Tibial nerve (tissue), 4 donors: ENCODE measurements at regions not wholly inside any gene's neighbourhood (a gene's known extent, or its start where the extent isn't known, plus 50 kb on each side); places are given as distances from the start of the nearest gene placed in this dataset.

Source experiments
- DNase-seq, 2 donors: peaks; one replicate each; pipeline ENCODE4 v3.0.0-alpha.2; 2019; ENCODE audit warnings: low spot score in 2 of 2
- H3K27ac ChIP-seq, 4 donors: fragments of 200-600 bp; sonication (generic) in 3 of 4; one replicate each; pipeline ENCODE4 v1.5.1; 2017 to 2019; ENCODE audit warnings: mild to moderate bottlenecking in 1 of 4
- H3K27me3 ChIP-seq, 2 donors: fragments of 200-600 bp; sonication (generic) in 1 of 2; one replicate each; pipeline versions ENCODE4 v1.5.1 to v1.6.0; 2017 to 2019
- H3K36me3 ChIP-seq, 3 donors: fragments of 200-600 bp; sonication (generic); one replicate each; pipeline ENCODE4 v1.5.1; 2018 to 2019
- H3K4me1 ChIP-seq, 4 donors: fragments of 200-600 bp; sonication (generic) in 3 of 4; one replicate each; pipeline ENCODE4 v1.5.1; 2017 to 2019
- H3K4me3 ChIP-seq, 4 donors: fragments of 200-600 bp; sonication (generic) in 3 of 4; one replicate each; pipeline ENCODE4 v1.5.1; 2017 to 2019; ENCODE audit warnings: mild to moderate bottlenecking in 1 of 4, moderate library complexity in 1 of 4
- H3K9me3 ChIP-seq, 4 donors: fragments of 200-600 bp; sonication (generic) in 3 of 4; one replicate each; pipeline ENCODE4 v1.5.1; 2017 to 2019
- CTCF ChIP-seq, 5 experiments: fragments of 200-600 bp in 3 of 5; fragments of 450-650 bp in 2 of 5; sonication (generic) in 3 of 5; IDR thresholded peaks; one replicate each; pipeline ENCODE4 v1.5.1; 2016 to 2019; ENCODE audit warnings: antibody characterized with exemption in 5 of 5, mild to moderate bottlenecking in 3 of 5, moderate library complexity in 2 of 5
- EP300 ChIP-seq, 2 donors: sonication (generic); formaldehyde crosslinking; IDR thresholded peaks; one replicate each; pipeline ENCODE4 v1.6.1; 2017; ENCODE audit warnings: antibody characterized with exemption in 2 of 2, mild to moderate bottlenecking in 1 of 2
- POLR2A ChIP-seq, 2 donors: fragments of 450-650 bp; IDR thresholded peaks; one replicate each; pipeline ENCODE4 v1.6.1; 2017; ENCODE audit warnings: antibody characterized with exemption in 2 of 2, mild to moderate bottlenecking in 2 of 2, moderate library complexity in 2 of 2
- WGBS, 2 donors: methylation state at CpG; one replicate each; pipeline ENCODE4 v1.1.5; 2018; 5-methylcytosine and 5-hydroxymethylcytosine counted together

GRCh38 chr10:1869861-1870260, 132.5 kb upstream of the ADARB2 start:
- H3K36me3 ChIP-seq, result no peaks in the 10 kb centered on the region
- WGBS, 2 donors, result 89 to 94% methylated on average over 9 to 11 of the region's 13 CpGs

GRCh38 chr10:1860351-1860750, 123.0 kb upstream of the ADARB2 start:
- TF ChIP-seq CTCF (IDR thresholded peaks at IDR 0.05) (no peak), EP300 (IDR thresholded peaks at IDR 0.05) (no peak), POLR2A (IDR thresholded peaks at IDR 0.05) (no peak)
- no peaks in the 10 kb centered on the region for H3K27me3 ChIP-seq
- H3K27ac ChIP-seq, result no peak overlapping the region
- no peaks in the 10 kb centered on the region for H3K4me1 ChIP-seq
- 70 to 73% methylated on average over 5 of the region's 5 CpGs for WGBS, 2 donors
- no peaks in the 10 kb centered on the region for H3K36me3 ChIP-seq
- no peak for DNase-seq
- peaks cover 0 to 10% (median 0%) of the 10 kb centered on the region in 4 donors for H3K9me3 ChIP-seq
- no peak overlapping the region for H3K4me3 ChIP-seq

More at GRCh38 chr10:1869861-1870260, 132.5 kb upstream of the ADARB2 start:
- Histone ChIP-seq H3K4me3 (no peak overlapping the region), H3K9me3 (peaks cover 0 to under 1% (median 0%) of the 10 kb centered on the region in 4 donors), H3K4me1 (no peaks in the 10 kb centered on the region), H3K27ac (no peak overlapping the region), H3K27me3 (no peaks in the 10 kb centered on the region)
- no peak for TF ChIP-seq CTCF (IDR thresholded peaks at IDR 0.05)
- TF ChIP-seq EP300 (IDR thresholded peaks at IDR 0.05), result no peak
- no peak for TF ChIP-seq POLR2A (IDR thresholded peaks at IDR 0.05)
- DNase-seq, result no peak

GRCh38 chr10:1858547-1858946, 121.2 kb upstream of the ADARB2 start:
- TF ChIP-seq EP300 (IDR thresholded peaks at IDR 0.05), result no peak
- no peak for TF ChIP-seq CTCF (IDR thresholded peaks at IDR 0.05)
- 66 to 77% methylated on average over 7 of the region's 7 CpGs for WGBS, 2 donors
- Histone ChIP-seq H3K9me3 (no peaks in the 10 kb centered on the region), H3K4me1 (no peaks in the 10 kb centered on the region), H3K27ac (no peak overlapping the region), H3K27me3 (no peaks in the 10 kb centered on the region), H3K36me3 (no peaks in the 10 kb centered on the region), H3K4me3 (no peak overlapping the region)
- no peak for DNase-seq

GRCh38 chr10:1858048-1858447, 120.7 kb upstream of the ADARB2 start:
- TF ChIP-seq CTCF (IDR thresholded peaks at IDR 0.05), result no peak
- no peak for TF ChIP-seq POLR2A (IDR thresholded peaks at IDR 0.05)
- no peak for TF ChIP-seq EP300 (IDR thresholded peaks at IDR 0.05)
- H3K27ac ChIP-seq, result no peak overlapping the region
- no peaks in the 10 kb centered on the region for H3K4me1 ChIP-seq
- no peaks in the 10 kb centered on the region for H3K36me3 ChIP-seq
- WGBS, 2 donors, result 50 to 55% methylated on average over 8 of the region's 8 CpGs
- no peak overlapping the region for H3K4me3 ChIP-seq
- DNase-seq, result no peak
- no peaks in the 10 kb centered on the region for H3K27me3 ChIP-seq
- no peaks in the 10 kb centered on the region for H3K9me3 ChIP-seq

- H3K27me3 ChIP-seq, result no peaks in the 10 kb centered on the region
- H3K4me3 ChIP-seq, result no peak overlapping the region
- no peaks in the 10 kb centered on the region for H3K4me1 ChIP-seq
- H3K36me3 ChIP-seq, result no peaks in the 10 kb centered on the region
- H3K9me3 ChIP-seq, result no peaks in the 10 kb centered on the region
- no peak for DNase-seq
- H3K27ac ChIP-seq, result no peak overlapping the region
- TF ChIP-seq EP300 (IDR thresholded peaks at IDR 0.05) (no peak), POLR2A (IDR thresholded peaks at IDR 0.05) (no peak), CTCF (IDR thresholded peaks at IDR 0.05) (no peak)
- 57 to 65% methylated on average over 8 of the region's 8 CpGs for WGBS, 2 donors
Measured at GRCh38 chr10:1855911-1856310, 118.6 kb upstream of the ADARB2 start.
